ENCODE measurements at regions not wholly inside any gene's neighbourhood (a gene's known extent, or its start where the extent isn't known, plus 50 kb on each side); places are given as distances from the start of the nearest gene placed in this dataset.

- no peaks in the 10 kb centered on the region for H3K36me3 ChIP-seq (ENCODE audit: control insufficient read depth in 2 of 2, insufficient read depth in 2 of 2, low read length in 2 of 2)
- H3K9ac ChIP-seq (ENCODE audit: low read depth in 1 of 2, low read length in 2 of 2): no peak overlapping the region
- no peaks in the 10 kb centered on the region for H3K4me1 ChIP-seq (ENCODE audit: control insufficient read depth in 2 of 2, insufficient read depth in 2 of 2, low read length in 2 of 2)
- no peaks in the 10 kb centered on the region for H3K9me3 ChIP-seq (ENCODE audit: control insufficient read depth in 2 of 2, low read length in 2 of 2)
- no peaks in the 10 kb centered on the region for H3K27me3 ChIP-seq (ENCODE audit: control insufficient read depth in 2 of 2, insufficient read depth in 2 of 2, low read length in 2 of 2)
- no peak overlapping the region for H3K27ac ChIP-seq (ENCODE audit: low read depth in 2 of 2, low read length in 2 of 2)
- H3K4me3 ChIP-seq (ENCODE audit: low read length in 2 of 2): no peak overlapping the region
Observed at GRCh38 chr18:40949114-40949950, 1005.7 kb upstream of the PIK3C3 start.

- Histone ChIP-seq H3K4me1 (ENCODE audit: control insufficient read depth in 2 of 2, insufficient read depth in 2 of 2, low read length in 2 of 2) (no peaks in the 10 kb centered on the region), H3K4me3 (ENCODE audit: low read length in 2 of 2) (no peak overlapping the region), H3K36me3 (ENCODE audit: control insufficient read depth in 2 of 2, insufficient read depth in 2 of 2, low read length in 2 of 2) (no peaks in the 10 kb centered on the region), H3K27me3 (ENCODE audit: control insufficient read depth in 2 of 2, insufficient read depth in 2 of 2, low read length in 2 of 2) (no peaks in the 10 kb centered on the region), H3K9ac (ENCODE audit: low read depth in 1 of 2, low read length in 2 of 2) (no peak overlapping the region), H3K27ac (ENCODE audit: low read depth in 2 of 2, low read length in 2 of 2) (no peak overlapping the region), H3K9me3 (ENCODE audit: control insufficient read depth in 2 of 2, low read length in 2 of 2) (no peaks in the 10 kb centered on the region)
Observed at GRCh38 chr18:40944576-40944975, 1010.5 kb upstream of the PIK3C3 start.

DNA sequence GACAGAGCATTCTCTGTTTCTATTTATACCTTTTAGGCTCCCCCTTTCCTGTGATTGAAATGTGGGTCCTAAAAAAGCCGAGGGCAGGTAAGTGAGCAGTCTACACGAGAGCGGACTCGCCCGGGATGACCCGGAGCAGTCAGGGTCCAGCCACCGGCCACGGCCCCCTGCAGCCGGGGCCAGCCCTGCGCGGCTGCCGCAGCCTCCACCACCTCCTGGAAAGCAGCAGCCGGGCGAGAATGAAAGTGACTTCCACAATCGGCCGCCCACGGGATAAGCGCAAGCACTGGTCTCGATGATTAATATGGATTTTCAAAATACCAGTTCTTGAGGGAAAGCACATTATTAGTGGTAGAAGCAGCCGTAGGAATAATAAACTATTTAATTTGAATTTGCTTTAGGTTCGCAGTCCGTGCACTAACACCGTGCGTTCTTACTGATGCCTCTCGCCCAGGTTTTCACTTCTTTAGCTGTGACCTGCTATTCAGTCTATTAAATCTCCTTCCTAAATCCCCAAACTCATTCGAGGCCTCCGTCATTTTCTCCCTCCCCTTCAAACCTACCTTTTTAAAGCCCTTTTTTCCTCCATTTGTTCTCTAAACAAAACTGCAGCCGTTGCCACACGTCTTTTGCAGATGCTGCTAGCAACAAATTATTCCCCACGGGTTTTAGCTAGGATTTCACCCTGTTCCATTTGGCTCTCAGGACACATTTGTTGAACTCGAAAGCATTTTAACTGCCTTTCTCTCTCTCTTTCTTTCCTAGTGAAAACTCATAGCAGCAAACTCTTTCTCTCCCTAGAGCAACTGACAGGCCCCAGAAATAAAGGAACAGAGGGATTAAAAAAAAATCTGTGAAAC lies 1015.1 kb upstream of the PIK3C3 start:
- Histone ChIP-seq H3K27me3 (ENCODE audit: control insufficient read depth in 2 of 2, insufficient read depth in 2 of 2, low read length in 2 of 2) (no peaks in the 10 kb centered on the region), H3K27ac (ENCODE audit: low read depth in 2 of 2, low read length in 2 of 2) (no peak overlapping the region), H3K9me3 (ENCODE audit: control insufficient read depth in 2 of 2, low read length in 2 of 2) (no peaks in the 10 kb centered on the region), H3K36me3 (ENCODE audit: control insufficient read depth in 2 of 2, insufficient read depth in 2 of 2, low read length in 2 of 2) (no peaks in the 10 kb centered on the region), H3K4me3 (ENCODE audit: low read length in 2 of 2) (no peak overlapping the region), H3K4me1 (ENCODE audit: control insufficient read depth in 2 of 2, insufficient read depth in 2 of 2, low read length in 2 of 2) (no peaks in the 10 kb centered on the region), H3K9ac (ENCODE audit: low read depth in 1 of 2, low read length in 2 of 2) (no peak overlapping the region)

DNA sequence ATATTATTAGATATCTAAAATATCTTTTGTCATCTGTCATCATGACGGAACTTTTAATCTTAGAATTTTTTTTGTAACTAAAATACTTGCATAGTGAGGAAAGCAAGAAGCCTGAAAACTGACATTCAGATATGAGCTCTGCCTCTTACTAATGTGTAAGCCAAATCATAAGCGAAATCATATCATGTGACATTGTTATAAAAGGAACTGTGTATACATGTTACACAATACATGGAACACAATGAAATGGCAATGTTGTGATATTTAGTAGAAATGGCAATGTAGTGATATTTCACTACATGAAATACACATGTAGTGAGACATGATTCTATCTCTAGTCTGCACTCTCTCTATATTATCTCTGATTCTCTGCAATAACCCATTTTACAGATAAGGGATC lies 1016.4 kb upstream of the PIK3C3 start:
- Histone ChIP-seq H3K9me3 (ENCODE audit: control insufficient read depth in 2 of 2, low read length in 2 of 2) (no peaks in the 10 kb centered on the region), H3K27me3 (ENCODE audit: control insufficient read depth in 2 of 2, insufficient read depth in 2 of 2, low read length in 2 of 2) (no peaks in the 10 kb centered on the region), H3K4me3 (ENCODE audit: low read length in 2 of 2) (no peak overlapping the region), H3K36me3 (ENCODE audit: control insufficient read depth in 2 of 2, insufficient read depth in 2 of 2, low read length in 2 of 2) (no peaks in the 10 kb centered on the region), H3K9ac (ENCODE audit: low read depth in 1 of 2, low read length in 2 of 2) (no peak overlapping the region), H3K27ac (ENCODE audit: low read depth in 2 of 2, low read length in 2 of 2) (no peak overlapping the region), H3K4me1 (ENCODE audit: control insufficient read depth in 2 of 2, insufficient read depth in 2 of 2, low read length in 2 of 2) (no peaks in the 10 kb centered on the region)

DNA sequence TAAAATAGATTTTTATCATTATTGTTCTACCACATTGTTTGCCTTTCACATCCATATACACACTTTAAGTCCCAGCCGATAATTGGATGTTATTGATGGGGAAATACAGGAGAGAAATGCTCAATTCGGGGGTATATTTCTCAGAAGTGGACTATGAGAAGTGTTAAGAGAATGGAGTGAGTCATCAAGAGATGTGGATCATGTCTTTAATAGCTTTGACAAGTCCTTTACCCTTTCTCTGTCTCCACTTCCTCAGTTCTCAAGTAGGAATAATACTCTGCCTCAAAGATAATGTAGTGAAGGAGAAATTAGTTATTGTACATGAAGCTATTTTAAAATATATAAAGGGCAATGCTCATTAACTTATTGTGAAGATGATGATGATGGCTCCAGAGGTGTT lies 1017.6 kb upstream of the PIK3C3 start:
- H3K27ac ChIP-seq (ENCODE audit: low read depth in 2 of 2, low read length in 2 of 2): no peak overlapping the region
- H3K4me3 ChIP-seq (ENCODE audit: low read length in 2 of 2): no peak overlapping the region
- H3K36me3 ChIP-seq (ENCODE audit: control insufficient read depth in 2 of 2, insufficient read depth in 2 of 2, low read length in 2 of 2): no peaks in the 10 kb centered on the region
- no peaks in the 10 kb centered on the region for H3K27me3 ChIP-seq (ENCODE audit: control insufficient read depth in 2 of 2, insufficient read depth in 2 of 2, low read length in 2 of 2)
- H3K9ac ChIP-seq (ENCODE audit: low read depth in 1 of 2, low read length in 2 of 2): no peak overlapping the region
- H3K9me3 ChIP-seq (ENCODE audit: control insufficient read depth in 2 of 2, low read length in 2 of 2): no peaks in the 10 kb centered on the region
- H3K4me1 ChIP-seq (ENCODE audit: control insufficient read depth in 2 of 2, insufficient read depth in 2 of 2, low read length in 2 of 2): no peaks in the 10 kb centered on the region

- Histone ChIP-seq H3K27me3 (ENCODE audit: control insufficient read depth in 2 of 2, insufficient read depth in 2 of 2, low read length in 2 of 2) (no peaks in the 10 kb centered on the region), H3K27ac (ENCODE audit: low read depth in 2 of 2, low read length in 2 of 2) (no peak overlapping the region), H3K4me1 (ENCODE audit: control insufficient read depth in 2 of 2, insufficient read depth in 2 of 2, low read length in 2 of 2) (no peaks in the 10 kb centered on the region), H3K4me3 (ENCODE audit: low read length in 2 of 2) (no peak overlapping the region), H3K9ac (ENCODE audit: low read depth in 1 of 2, low read length in 2 of 2) (no peak overlapping the region), H3K9me3 (ENCODE audit: control insufficient read depth in 2 of 2, low read length in 2 of 2) (no peaks in the 10 kb centered on the region), H3K36me3 (ENCODE audit: control insufficient read depth in 2 of 2, insufficient read depth in 2 of 2, low read length in 2 of 2) (no peaks in the 10 kb centered on the region)
Observed at GRCh38 chr18:40935423-40935822, 1019.6 kb upstream of the PIK3C3 start.

DNA sequence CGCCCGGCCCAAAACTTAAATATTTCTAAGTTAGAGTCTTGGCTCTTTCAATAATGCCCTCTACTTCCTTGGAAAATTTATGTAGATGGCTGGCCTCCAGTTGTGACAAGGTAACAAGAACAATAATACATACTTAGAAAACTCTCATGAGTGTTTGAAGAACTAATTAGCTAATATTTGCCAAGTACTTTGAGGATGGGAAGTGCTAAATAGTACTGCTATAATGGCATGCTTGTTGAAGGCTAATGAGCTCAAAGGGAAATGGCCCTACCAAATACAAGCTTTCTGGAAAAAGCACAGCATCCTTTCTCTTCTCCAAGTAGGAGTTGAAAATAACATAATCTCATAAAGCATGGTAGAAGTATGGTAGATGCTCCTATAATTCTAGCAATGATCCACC lies 1022.2 kb upstream of the PIK3C3 start:
- Histone ChIP-seq H3K36me3 (ENCODE audit: control insufficient read depth in 2 of 2, insufficient read depth in 2 of 2, low read length in 2 of 2) (no peaks in the 10 kb centered on the region), H3K9me3 (ENCODE audit: control insufficient read depth in 2 of 2, low read length in 2 of 2) (no peaks in the 10 kb centered on the region), H3K9ac (ENCODE audit: low read depth in 1 of 2, low read length in 2 of 2) (no peak overlapping the region), H3K4me3 (ENCODE audit: low read length in 2 of 2) (no peak overlapping the region), H3K27ac (ENCODE audit: low read depth in 2 of 2, low read length in 2 of 2) (no peak overlapping the region), H3K4me1 (ENCODE audit: control insufficient read depth in 2 of 2, insufficient read depth in 2 of 2, low read length in 2 of 2) (no peaks in the 10 kb centered on the region), H3K27me3 (ENCODE audit: control insufficient read depth in 2 of 2, insufficient read depth in 2 of 2, low read length in 2 of 2) (no peaks in the 10 kb centered on the region)

GRCh38 chr18:40930211-40930882 lies 1024.7 kb upstream of the PIK3C3 start:
- Histone ChIP-seq H3K9ac (ENCODE audit: low read depth in 1 of 2, low read length in 2 of 2) (no peak overlapping the region), H3K9me3 (ENCODE audit: control insufficient read depth in 2 of 2, low read length in 2 of 2) (no peaks in the 10 kb centered on the region), H3K27me3 (ENCODE audit: control insufficient read depth in 2 of 2, insufficient read depth in 2 of 2, low read length in 2 of 2) (no peaks in the 10 kb centered on the region), H3K36me3 (ENCODE audit: control insufficient read depth in 2 of 2, insufficient read depth in 2 of 2, low read length in 2 of 2) (no peaks in the 10 kb centered on the region), H3K4me3 (ENCODE audit: low read length in 2 of 2) (no peak overlapping the region), H3K27ac (ENCODE audit: low read depth in 2 of 2, low read length in 2 of 2) (no peak overlapping the region), H3K4me1 (ENCODE audit: control insufficient read depth in 2 of 2, insufficient read depth in 2 of 2, low read length in 2 of 2) (no peaks in the 10 kb centered on the region)

- H3K9ac ChIP-seq (ENCODE audit: low read depth in 1 of 2, low read length in 2 of 2): no peak overlapping the region
- no peak overlapping the region for H3K4me3 ChIP-seq (ENCODE audit: low read length in 2 of 2)
- H3K36me3 ChIP-seq (ENCODE audit: control insufficient read depth in 2 of 2, insufficient read depth in 2 of 2, low read length in 2 of 2): no peaks in the 10 kb centered on the region
- no peak overlapping the region for H3K27ac ChIP-seq (ENCODE audit: low read depth in 2 of 2, low read length in 2 of 2)
- no peaks in the 10 kb centered on the region for H3K27me3 ChIP-seq (ENCODE audit: control insufficient read depth in 2 of 2, insufficient read depth in 2 of 2, low read length in 2 of 2)
- H3K9me3 ChIP-seq (ENCODE audit: control insufficient read depth in 2 of 2, low read length in 2 of 2): no peaks in the 10 kb centered on the region
- H3K4me1 ChIP-seq (ENCODE audit: control insufficient read depth in 2 of 2, insufficient read depth in 2 of 2, low read length in 2 of 2): no peaks in the 10 kb centered on the region
Observed at GRCh38 chr18:40929399-40929798, 1025.6 kb upstream of the PIK3C3 start.

DNA sequence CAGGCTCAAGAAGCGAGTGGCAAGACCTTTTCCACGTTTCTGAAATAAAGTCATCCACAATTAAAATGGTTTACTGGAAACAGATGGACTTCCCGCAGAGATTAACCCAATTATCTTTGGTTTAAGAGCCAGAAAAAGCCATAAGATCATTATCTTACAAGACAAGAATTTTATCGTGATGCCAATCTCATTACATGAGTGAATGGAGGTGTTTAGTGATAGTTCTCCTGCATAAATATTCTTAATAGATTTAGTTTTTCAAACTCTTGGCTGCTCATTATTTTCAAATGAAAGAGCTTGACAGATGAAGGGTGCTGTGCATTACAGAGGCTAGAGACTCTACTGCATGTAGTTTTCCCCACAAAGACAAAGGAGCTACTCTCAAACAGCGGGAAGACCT lies 1028.4 kb upstream of the PIK3C3 start:
- Histone ChIP-seq H3K4me1 (ENCODE audit: control insufficient read depth in 2 of 2, insufficient read depth in 2 of 2, low read length in 2 of 2) (no peaks in the 10 kb centered on the region), H3K9me3 (ENCODE audit: control insufficient read depth in 2 of 2, low read length in 2 of 2) (no peaks in the 10 kb centered on the region), H3K27ac (ENCODE audit: low read depth in 2 of 2, low read length in 2 of 2) (no peak overlapping the region), H3K9ac (ENCODE audit: low read depth in 1 of 2, low read length in 2 of 2) (no peak overlapping the region), H3K4me3 (ENCODE audit: low read length in 2 of 2) (no peak overlapping the region), H3K27me3 (ENCODE audit: control insufficient read depth in 2 of 2, insufficient read depth in 2 of 2, low read length in 2 of 2) (no peaks in the 10 kb centered on the region), H3K36me3 (ENCODE audit: control insufficient read depth in 2 of 2, insufficient read depth in 2 of 2, low read length in 2 of 2) (no peaks in the 10 kb centered on the region)
